HG03469 (cell line): ENCODE measurements at regions not wholly inside any gene's neighbourhood (a gene's known extent, or its start where the extent isn't known, plus 50 kb on each side); places are given as distances from the start of the nearest gene placed in this dataset.
"Not testable (repeated sequence)": the region's sequence is repeated elsewhere in the genome, so short reads cannot be mapped to it uniquely, and the experiment has no call there.

Experiments used
- ATAC-seq: cut with Tn5 transposase; IDR thresholded peaks from one replicate; pipeline ENCODE4 v1.9.1; 2021; ENCODE audit warnings: mild to moderate bottlenecking, moderate library complexity, moderate number of reproducible peaks; ENCODE audit not compliant: unreplicated experiment

DNA sequence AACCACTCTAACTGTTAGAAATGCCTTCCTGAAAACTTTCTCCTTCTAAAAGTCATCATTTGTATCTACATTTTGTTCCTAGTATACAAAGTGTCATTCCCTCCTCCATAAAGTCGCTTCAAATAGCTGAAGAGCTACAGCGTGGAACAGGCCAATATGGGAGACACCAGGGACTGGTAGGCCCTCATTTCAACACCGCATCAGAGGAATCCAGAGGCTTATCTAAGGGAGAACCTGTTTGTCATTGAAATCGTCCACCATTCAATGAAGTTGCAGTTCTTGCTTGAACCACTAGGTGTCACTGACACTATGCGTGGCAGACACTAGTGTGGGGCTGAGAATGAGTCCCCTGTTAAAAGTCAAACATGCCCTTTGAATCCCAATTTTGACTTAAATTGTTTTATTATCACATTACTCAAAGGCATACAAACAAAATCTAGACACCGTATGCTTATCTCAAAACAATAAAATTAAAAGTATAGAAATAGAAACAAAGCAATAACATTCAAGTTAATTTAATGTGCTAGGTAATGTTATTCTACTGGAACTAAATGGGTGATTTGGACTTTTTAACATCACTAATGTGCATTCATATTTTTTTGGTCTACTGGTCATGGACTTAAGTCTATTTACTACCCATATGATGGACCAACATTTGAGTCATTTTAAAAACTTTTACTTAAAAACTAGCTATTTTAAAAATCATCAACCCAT lies 182.3 kb downstream of the FCRL5 start:
- no peak for ATAC-seq

- ATAC-seq: not testable (repeated sequence)
Observed at GRCh38 chr1:157368941-157369340, 183.4 kb downstream of the FCRL5 start.

DNA sequence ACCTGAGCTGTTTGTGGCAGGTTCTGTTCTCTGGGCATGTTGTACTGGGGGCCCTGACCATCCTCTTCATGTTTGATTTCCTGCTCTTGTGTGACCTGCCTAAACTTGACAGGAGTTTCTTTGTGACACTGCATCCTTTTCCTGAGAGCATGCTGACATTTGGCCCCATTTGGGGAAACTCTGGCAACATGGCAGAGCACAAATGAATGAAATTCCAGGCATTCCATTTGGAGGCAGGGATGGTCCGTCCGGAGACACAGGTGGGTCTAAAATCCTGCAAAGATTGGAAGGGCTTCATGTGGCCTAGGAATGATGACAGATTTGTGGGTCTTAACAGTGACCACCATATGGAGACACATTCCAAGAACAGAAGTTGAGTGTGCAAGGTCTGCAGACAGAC lies 184.0 kb downstream of the FCRL5 start:
- no peak for ATAC-seq

- no peak for ATAC-seq
Observed at GRCh38 chr1:157367870-157368269, 184.4 kb downstream of the FCRL5 start.

DNA sequence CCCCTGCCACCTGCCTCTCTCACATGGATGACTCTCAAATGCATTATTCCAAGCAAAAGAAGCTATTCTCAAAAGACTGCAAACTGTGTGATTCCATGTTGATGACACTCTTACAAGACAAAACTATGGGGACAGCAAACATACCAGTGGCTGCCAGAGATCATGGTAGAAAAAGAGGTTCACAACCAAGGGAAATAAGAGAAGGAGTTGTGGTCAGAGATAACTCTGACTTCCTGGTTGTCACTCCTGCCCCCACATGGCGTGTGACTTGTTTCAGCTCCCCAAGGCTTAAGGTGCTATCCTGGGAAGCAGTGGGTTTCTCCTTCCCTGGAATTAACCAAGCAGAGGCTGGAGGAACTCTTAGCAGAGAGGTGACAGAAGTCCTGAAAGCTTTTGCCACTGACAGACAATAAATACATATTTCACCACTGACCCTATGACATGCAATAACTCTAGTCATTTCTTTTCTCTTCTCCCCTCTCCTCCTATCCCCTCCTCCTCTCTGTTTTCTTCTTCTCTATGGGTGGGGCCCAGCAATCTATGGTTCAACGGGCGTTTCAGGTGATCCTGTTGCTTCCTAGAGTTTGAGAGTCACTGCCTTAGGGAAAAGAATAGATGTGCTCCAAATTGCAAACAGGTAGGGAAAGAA lies 185.1 kb downstream of the FCRL5 start:
- no peak for ATAC-seq

- no peak for ATAC-seq
Observed at GRCh38 chr1:157364612-157365011, 187.7 kb downstream of the FCRL5 start.

GRCh38 chr1:157363660-157364140 lies 188.6 kb downstream of the FCRL5 start:
- peak; percentile 69 for ATAC-seq

- ATAC-seq: no peak
Observed at GRCh38 chr1:157360023-157360390, 192.3 kb downstream of the FCRL5 start.

- no peak for ATAC-seq
Observed at GRCh38 chr1:157359314-157360022, 192.8 kb downstream of the FCRL5 start.

- no peak for ATAC-seq
Observed at GRCh38 chr1:157357111-157357510, 195.2 kb downstream of the FCRL5 start.

- no peak for ATAC-seq
Observed at GRCh38 chr1:157356601-157357000, 195.7 kb downstream of the FCRL5 start.

GRCh38 chr1:157353546-157353945 lies 198.8 kb downstream of the FCRL5 start:
- ATAC-seq: no peak

- ATAC-seq: no peak
Observed at GRCh38 chr1:157352817-157353408, 199.4 kb downstream of the FCRL5 start.

DNA sequence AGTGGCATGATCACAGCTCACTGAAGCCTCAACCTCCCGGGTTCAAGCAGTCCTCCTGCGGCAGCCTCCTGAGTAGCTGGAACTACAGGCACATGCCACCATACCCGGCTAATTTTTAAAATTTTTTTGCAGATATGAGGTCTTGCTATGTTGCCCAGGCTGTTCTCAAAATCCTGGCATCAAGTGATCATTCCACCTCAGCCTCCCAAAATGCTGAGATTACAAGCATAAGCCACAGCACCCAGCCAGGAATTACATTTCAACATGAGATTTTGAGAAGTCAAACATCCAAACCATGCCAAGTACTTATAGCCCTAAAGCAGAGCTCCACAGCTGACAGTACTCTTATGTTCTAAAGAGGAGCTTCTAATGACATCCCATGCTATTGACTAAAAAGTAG lies 200.1 kb downstream of the FCRL5 start:
- no peak for ATAC-seq

GRCh38 chr1:157351800-157352199 lies 200.5 kb downstream of the FCRL5 start:
- ATAC-seq: not testable (repeated sequence)

DNA sequence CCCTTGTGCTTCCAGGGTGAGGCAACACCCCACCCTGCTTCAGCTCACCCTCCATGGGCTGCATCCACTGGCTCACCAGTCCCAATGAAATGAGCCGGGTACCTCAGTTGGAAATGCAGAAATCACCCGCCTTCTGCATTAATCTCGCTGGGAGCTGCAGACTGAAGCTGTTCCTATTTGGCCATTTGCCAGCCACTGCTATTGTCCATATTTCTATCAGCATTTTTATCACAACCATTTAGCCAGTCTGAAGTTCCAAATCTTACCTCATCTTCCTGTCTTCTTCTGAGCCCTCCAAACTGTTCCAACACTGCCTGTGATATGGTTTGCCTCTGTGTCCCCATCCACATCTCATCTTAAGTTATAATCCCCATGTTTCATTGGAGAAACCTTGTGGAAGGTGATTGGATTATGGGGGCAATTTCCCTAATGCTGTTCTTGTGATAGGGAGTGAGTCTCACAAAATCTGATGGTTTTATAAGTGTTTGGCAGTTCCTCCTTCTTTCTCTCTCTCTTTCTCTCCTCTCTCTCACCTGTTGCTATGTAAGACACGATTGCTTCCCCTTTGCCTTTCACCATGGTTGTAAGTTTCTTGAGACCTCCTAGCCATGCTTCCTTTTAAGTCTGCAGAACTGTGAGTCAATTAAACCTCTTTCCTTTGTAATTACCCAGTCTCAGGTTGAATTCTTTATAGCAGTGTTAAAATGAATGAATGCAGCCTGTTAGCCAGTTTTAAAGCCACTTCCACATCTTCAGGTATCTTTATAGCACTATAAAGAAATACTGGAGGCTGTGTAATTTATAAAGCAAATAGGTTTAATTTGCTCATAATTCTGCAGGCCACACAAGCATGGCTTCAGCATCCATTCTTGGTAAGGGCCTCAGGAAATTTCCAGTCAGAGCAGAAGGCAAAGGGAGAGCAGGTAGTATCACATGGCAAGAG lies 203.5 kb downstream of the FCRL5 start:
- ATAC-seq: no peak

DNA sequence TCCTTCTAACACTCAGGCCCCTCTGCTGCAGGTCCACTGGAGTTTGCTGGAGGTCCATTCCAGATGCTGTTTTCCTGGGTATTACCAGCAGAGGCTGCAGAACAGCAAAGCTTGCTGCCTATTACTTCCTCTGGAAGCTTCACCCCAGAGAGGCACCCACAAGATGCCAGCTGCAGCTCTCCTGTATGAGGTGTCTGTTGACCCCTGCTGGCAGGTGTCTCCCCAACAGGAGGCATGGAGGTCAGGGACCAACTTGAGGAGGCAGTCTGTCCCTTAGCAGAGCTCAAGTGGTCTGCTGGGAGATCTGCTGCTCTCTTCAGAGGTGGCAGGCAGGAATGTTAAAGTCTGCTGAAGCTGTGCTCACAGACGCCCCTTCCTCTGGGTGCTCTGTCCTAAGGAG lies 204.8 kb downstream of the FCRL5 start:
- ATAC-seq: no peak

DNA sequence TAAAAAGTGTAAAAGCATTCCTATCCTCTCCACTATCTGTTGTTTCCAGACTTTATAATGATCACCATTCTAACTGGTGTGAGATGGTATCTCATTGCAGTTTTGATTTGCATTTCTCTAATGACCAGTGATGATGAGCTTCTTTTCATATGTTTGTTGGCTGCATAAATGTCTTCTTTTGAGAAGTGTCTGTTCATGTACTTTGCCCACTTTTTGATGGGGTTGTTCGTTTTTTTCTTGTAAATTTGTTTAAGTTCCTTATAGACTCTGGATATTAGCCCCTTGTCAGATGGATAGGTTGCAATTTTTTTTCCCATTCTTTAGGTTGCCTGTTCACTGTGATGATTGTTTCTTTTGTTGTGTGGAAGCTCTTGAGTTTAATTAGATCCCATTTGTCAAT lies 199.6 kb upstream of the ETV3 start:
- ATAC-seq: not testable (repeated sequence)

GRCh38 chr1:157335056-157335455 lies 196.9 kb upstream of the ETV3 start:
- no peak for ATAC-seq

DNA sequence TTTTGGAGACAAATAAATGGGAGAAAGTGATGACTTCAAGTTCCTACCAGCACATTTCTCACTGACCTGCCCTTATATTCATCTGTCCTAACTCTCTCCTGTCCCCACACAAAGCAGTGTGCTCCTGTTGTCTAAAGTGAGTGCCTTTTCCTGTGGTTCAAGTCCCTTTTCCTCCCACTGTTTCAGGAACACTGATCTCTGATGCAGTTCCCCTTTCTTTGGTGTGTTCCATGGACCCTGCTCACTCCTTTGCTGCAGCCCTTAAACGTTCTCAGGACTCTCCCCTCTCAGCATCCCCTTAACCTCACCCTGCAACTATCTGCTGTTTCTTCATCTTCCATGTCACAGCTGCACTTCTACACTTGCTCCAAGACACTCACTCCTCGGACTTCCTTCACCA lies 195.8 kb upstream of the ETV3 start:
- no peak for ATAC-seq
